Spleen (tissue), 7 donors: ENCODE measurements at regions not wholly inside any gene's neighbourhood (a gene's known extent, or its start where the extent isn't known, plus 50 kb on each side); places are given as distances from the start of the nearest gene placed in this dataset.

Experiments
- POLR2A ChIP-seq, 3 donors: fragments of 450-650 bp; IDR thresholded peaks; one replicate each; pipeline ENCODE4 v1.5.1; 2017; ENCODE audit warnings: antibody characterized with exemption in 3 of 3, mild to moderate bottlenecking in 1 of 3
- TF ChIP-seq, protein P1 (sequence below), 11 experiments: fragments of 200-600 bp in 7 of 11; fragments of 450-650 bp in 4 of 11; sonication (generic) in 4 of 11; IDR thresholded peaks in 8 of 11; conservative IDR thresholded peaks in 3 of 11; 1 replicate in 7 of 11; 2 replicates in 4 of 11; pipeline versions ENCODE4 v1.4.0 to v1.8.0; 2016 to 2021; ENCODE audit warnings: antibody characterized with exemption in 11 of 11, inconsistent platforms in 4 of 11, mild to moderate bottlenecking in 1 of 11
- donor health status: DM: no; HTN: no; CAD: no; lungs with moderate emphysema.
- donor health status: DM: no; HTN: no; CAD: no.
- donor health status: DM: no; HTN: no; CAD: no.

DNA sequence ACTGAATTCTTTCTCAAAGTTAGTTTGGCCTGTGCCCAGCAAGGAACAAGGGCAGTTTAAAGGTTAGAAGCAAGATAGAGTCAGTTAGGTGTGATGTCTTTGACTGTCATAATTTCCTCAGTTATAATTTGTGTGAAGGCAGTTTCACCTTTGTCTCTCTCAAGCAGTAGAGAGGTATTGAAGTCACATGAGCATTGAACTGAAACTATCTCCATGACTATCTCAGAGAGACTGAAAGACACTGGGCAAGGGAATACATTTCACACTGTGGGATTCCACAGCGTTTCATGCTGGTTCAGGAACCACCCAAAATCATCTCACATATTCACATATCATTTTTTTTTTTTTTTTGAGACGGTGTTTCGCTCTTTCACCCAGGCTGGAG lies 366.1 kb downstream of the PREX1 start:
- TF ChIP-seq, protein P1, sequence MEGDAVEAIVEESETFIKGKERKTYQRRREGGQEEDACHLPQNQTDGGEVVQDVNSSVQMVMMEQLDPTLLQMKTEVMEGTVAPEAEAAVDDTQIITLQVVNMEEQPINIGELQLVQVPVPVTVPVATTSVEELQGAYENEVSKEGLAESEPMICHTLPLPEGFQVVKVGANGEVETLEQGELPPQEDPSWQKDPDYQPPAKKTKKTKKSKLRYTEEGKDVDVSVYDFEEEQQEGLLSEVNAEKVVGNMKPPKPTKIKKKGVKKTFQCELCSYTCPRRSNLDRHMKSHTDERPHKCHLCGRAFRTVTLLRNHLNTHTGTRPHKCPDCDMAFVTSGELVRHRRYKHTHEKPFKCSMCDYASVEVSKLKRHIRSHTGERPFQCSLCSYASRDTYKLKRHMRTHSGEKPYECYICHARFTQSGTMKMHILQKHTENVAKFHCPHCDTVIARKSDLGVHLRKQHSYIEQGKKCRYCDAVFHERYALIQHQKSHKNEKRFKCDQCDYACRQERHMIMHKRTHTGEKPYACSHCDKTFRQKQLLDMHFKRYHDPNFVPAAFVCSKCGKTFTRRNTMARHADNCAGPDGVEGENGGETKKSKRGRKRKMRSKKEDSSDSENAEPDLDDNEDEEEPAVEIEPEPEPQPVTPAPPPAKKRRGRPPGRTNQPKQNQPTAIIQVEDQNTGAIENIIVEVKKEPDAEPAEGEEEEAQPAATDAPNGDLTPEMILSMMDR (IDR thresholded peaks at IDR 0.05 in 8 of 11, conservative IDR thresholded peaks at IDR 0.05 in 3 of 11): no peak
- TF ChIP-seq POLR2A (IDR thresholded peaks at IDR 0.05): no peak
